HG02870 (cell line): ENCODE measurements at regions not wholly inside any gene's neighbourhood (a gene's known extent, or its start where the extent isn't known, plus 50 kb on each side); places are given as distances from the start of the nearest gene placed in this dataset.
A peak's percentile ranks its signal among the peaks of the same experiment; 100 is the strongest.

Source experiments
- ATAC-seq: cut with Tn5 transposase; IDR thresholded peaks from one replicate; pipeline ENCODE4 v1.9.1; 2021; ENCODE audit warnings: mild to moderate bottlenecking, moderate library complexity; ENCODE audit not compliant: unreplicated experiment

DNA sequence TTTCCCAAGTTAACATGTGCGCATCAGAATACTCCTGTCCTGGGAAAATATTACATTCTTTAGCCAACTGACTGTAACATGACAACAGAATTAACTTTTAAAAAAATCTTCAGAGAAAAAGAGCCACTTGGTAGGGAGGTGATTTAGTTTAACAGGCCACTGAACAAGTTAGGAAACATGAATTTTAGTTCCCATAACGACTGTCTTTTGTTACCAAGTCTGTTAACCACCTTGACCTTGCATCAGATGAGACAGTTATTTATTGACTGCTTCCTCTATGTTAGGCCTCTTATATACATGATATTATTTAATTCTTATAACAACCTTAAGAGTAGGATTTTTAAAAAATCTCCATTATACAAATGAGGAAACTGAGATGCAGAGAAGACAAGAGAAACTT is 268.6 kb downstream of the NDFIP2 start:
- no peak for ATAC-seq

DNA sequence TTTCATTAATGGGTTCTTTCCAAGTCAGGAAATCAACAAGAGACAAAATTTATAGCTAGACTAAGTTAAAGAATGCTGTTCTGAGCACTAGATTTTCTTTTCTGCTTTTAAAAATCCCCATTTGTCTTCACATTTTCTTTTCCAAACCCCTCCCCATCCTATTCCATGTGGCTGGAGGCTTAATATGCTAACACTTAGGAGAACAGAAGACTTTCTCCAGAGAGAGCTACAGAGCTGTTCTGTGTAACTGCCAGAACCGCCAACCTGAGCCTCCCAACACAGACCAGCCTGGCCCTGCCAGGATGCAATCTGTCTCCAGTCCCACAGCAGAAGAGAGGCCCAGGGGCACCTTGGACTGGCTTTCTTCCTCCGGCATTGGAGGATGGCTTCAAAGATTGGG is 264.1 kb downstream of the NDFIP2 start:
- no peak for ATAC-seq

DNA sequence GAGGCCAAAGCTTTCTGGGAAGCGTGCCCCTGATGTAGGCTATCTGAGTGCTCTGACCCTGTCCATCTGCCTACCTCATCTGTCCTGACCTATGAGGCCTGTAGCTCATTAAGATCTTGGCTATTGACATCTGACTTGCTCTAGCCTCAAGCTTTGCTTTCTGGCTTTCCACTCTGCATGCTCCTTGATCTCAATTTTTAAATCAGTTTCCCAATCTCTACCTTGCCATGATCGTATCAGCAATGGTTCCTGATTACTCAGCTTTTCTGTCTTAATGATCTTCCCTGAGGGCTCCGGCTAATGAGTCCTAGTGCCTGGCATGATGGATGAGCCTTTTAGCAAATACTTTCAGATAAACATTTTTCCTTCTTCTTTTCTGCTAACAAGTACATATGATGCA is 262.0 kb downstream of the NDFIP2 start:
- no peak for ATAC-seq

DNA sequence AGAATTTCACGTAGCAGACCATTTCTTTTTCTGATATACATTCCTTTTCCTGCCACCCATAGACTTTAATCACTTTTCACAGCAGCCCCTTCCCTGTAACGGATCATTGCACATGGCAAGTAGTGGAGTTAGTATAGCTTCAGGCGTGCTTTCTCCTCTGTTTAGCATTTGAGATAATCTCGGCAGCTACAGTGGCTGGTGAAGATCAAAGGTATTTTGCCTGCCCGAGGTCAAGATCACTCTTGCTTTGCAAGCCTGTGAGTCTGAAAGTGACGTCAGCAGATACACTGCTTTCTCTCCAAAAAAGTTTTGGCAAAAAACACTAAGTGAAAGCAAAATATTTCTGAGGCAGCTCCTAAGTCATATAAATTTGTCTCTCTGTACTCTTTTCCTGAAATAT is 260.0 kb downstream of the NDFIP2 start:
- ATAC-seq, result no peak

DNA sequence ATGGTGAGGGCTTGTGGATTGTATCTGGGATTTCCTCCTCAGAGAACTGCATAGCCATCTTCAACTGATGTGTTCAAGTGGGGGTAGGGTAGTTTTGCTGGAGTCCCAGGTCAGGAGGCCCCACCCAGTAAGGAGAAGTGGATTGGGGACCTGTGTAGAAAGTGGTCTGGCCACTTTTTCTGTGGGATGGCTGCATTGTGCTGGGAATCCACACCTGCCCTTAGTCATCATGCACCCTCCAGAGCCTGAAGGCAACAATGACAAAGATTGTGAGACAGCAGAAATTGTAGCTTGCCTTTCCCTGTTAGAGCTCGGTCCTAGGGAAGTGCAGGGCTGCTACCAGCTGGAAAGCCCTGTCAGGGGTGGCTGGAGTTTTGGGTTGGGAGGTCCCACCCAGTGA is 255.4 kb downstream of the NDFIP2 start:
- no peak for ATAC-seq

DNA sequence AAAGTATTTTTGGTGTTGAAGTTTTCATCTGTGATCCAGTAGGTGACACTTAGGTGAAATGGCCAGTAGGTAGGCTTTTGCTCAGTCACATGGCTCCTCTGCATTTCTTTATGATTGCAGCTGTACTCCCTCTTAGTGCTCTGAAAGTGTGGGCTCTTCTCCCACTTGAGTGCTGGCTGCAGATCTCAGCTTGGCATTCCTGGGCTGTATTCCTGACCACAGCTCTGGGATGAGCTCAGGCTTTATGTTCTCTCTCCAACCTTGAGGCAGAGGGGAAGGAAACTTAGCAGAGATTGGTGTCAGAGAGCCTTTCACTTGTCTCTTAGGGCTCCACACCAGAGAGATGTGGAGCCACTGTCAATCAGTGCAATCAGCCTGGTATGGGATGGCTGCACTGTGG is 254.3 kb downstream of the NDFIP2 start:
- ATAC-seq, result no peak

DNA sequence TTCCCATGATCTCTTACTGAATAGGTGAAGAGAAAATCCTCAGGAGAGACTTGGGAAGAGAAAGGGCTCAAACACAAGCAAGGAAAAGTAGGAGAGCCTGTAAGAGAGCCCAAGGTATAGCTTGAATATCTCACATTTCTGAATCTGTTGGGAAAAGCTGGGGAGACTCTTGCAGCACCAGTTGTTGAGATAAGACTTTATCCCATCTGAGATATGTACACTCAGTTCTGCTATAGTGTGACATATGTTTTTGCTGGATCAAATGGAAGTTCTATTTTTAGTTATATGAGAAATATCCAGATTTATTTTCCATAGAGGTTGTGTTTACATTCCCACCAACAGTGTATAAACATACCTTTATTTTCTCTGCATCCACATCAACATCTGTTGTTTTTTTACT is 246.1 kb downstream of the NDFIP2 start:
- no peak for ATAC-seq

DNA sequence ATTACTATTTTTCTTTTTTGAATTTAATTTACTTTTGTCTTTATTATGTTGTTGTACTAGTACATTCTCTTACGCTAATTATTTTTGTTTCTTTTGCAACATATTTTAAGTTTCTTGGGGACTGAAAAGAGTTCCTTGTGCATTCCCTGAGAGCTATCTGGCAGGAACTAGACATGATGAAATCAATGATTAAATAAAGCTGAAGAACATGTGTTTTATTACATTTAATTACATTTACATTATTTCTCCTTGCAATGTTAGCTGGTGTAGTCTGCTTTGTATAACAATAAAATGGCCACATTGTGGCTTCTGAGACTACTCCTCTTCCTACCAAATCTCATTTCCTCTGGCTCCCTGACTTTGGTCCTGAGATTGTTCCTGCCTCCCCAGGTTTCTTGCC is 244.9 kb downstream of the NDFIP2 start:
- no peak for ATAC-seq

DNA sequence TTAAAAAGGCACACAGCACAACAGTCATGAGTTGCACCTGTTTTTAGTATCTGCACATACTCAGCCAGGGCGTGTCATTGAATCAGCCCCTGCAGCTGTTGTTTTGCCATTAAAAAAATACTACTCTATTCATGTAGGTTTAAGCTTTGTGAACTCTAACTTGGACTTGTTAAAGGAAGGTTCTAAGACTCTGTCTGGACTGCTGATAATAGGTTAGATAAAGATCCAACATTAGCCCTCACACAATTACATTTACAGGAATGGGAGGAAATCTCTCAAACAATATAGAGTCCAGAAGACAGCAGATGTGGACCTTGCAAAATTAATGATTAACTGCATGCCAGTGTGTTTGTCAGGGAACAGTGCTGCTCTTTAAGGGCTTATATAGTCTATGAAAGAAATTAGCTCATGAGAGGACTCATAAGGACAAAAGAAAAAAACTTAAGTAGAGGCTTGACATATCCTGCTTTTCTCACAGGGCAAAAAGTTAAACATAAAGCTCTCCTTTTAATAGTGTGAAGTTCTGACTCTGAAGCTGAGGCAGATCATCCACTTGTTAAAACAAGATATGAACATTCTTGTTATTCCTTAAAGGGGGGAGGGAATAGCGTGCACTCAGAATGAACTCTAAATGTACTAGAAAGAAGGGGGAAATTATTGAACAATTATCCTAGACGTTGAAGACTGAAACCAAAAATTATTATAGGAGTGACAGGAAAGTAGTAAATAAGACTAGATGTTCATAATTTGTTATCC is 243.6 kb downstream of the NDFIP2 start:
- ATAC-seq, result no peak

DNA sequence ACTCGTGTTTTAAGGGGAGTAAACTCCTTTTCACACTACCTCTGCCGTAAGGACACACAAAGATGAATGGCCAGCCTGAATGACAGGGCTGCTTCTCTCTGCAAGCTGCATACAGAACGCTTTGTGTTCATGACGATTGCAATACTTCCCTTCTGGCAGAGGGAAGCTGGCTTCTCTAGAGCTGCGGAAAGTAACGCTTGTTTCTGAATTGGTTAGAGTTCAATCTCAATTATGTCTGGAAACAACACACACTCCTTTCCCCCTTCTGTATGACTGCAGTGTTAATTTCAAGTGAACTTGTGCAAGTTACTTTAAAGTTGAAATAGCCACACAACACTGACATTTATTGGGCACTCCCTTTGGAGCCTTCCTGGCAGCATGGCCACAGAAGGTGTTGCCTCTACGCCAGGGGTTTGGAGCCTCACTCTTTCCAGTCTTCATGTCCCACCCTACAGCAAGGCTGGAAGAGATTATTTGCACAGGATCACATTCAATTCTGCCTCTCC is 242.6 kb downstream of the NDFIP2 start:
- no peak for ATAC-seq

DNA sequence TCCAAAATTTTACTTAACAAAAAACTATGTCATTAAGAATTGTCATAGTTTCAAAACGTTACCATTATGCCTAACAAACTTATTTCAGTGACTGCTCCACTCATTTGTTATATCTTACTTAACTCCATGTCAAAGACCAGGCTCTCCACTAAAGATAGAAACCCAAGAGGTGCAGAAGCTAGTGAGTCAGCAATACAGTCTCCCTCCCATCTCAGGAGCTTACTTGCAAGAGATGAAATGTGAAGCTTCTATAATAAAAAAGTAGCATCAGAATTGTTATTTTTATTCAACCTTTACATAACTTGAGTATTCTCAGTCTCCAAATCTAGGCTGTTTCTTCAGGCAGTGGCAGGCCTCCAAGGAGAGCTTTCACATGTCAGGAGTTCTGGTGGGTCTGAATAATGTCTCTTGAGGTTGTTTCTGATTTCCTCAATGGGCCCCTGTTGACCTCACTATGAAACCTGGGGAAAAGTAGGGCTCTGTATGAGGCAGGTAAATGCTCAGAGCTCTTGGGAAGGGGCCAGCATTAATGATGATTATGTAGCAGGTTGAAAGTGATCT is 242.0 kb downstream of the NDFIP2 start:
- ATAC-seq, result no peak

DNA sequence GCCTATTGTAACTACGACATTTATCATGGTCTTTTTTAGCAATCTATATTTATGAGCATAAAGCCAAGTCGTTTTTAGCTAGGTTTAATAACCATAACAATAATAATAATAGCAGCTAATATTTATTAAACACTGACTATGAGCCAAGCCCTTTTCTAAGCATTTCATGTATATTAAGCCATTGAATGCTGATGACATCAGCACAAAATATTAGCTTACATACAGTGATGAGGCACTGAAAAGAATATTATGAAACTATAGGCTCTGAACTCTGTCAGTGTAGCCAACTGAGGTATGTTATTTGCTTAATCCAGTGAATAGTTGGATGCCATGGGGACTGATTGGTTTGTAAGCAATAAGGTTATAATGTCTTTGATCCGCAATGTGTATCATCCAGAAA is 235.2 kb downstream of the NDFIP2 start:
- ATAC-seq, result no peak

DNA sequence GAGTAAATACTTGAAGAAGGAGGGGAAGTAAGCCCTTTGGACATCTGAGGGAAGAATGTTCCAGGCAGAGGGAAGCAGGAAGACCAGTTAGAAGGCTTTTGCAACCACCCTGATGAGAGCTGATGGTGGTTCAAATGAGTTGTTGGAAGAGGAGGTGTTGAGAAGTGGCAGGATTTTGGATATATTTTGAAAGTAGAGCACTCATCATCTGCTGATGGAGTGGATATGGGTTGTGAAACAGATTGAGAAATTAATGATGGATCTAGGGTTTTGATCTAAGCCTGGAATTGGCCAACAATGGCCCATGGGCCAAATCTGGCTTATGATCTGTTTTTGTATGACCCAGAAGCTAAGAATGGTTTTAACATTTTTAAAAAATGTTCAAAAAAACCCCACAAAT is 230.7 kb downstream of the NDFIP2 start:
- ATAC-seq, result no peak

DNA sequence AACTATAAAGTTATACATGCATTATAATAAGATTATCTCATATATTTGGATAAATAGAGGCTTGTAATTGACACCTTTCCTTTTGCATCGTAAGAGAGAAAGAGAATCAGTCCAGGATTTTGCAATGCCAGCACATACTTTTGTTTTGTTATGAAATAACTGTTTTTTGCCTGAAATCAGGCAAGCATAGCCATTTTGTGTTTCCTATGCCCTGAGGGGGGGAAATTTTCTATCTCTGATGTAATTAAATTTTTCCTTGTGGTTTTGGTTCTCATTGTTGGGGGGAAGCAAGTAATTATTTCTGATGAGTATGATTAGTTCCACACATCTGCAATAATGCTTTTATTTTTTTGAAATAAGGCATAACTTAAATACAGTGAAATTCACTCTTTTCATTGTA is 229.4 kb downstream of the NDFIP2 start:
- ATAC-seq, result no peak

DNA sequence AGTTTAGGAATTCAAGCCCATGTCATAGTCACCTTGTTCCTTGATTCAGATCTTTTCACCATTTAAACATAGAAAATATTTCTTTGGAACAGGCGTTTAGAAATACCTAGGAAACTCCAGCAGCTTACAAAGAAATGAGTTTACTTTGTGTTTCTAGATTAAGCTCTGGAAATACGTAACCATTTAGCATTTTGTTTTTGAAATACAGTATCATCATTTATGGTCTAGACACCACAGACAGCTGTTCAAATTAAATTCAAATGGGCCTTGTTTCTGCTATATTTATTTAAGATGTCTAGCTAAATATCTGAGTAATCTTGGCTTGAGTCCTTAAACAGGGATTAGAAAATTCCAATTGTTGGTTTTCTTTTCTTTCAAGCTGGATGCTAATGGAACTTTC is 228.5 kb downstream of the NDFIP2 start:
- ATAC-seq, result no peak

DNA sequence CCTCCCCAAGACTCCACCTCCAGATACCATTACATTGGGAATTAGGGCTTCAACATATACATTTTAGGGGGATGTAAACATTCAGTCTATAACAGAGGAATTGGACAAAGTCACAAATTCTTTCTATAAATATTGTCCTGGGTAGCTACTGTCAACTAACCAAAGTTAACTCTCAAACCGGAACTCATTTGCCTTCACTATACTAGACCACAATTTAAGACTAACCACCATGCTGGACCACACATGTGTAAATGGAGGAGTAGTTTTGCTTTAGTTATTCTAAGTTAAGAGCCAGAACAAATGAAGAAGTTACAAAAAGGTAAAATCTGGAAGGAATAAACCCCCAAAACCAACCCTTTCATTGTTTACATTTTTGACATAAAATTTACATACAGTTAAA is 222.8 kb downstream of the NDFIP2 start:
- peak; percentile 92 for ATAC-seq

DNA sequence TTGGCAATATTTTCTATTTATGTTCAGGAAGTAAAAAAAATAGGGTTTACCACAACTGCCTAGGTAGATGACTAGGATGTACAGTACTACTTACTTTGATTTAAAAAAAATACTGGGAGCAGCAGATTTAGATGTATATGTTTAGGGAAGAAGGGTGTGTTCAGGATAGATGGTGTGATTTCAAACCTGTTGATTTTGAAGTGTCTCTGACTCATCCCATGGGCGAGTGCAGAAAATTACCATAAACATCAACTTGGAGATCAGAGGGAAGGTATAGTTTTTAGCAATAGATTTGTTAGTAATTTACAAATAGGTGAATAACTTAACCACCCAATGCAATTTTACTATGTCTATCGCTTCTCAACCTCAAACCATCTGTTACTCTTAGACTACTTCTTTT is 214.8 kb downstream of the NDFIP2 start:
- ATAC-seq, result no peak

DNA sequence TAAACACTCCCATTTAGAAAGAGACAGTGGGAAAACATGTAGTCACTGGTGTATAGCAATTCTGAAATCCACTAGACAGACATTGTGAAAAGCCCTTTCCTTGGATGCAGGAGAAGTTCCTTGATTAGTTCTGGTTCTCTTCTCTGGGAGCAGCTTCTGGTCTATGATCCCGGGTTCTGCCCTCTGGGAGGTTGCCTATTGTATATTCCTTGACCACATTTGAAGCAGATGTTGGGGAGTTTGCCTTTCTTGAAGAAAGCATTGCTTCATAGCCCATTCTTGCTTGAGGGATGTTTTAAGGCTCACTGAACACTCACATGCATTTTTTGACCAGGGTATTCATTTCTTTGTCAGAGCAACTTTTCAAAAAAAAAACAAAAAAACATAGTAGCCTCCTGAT is 211.9 kb downstream of the NDFIP2 start:
- no peak for ATAC-seq

DNA sequence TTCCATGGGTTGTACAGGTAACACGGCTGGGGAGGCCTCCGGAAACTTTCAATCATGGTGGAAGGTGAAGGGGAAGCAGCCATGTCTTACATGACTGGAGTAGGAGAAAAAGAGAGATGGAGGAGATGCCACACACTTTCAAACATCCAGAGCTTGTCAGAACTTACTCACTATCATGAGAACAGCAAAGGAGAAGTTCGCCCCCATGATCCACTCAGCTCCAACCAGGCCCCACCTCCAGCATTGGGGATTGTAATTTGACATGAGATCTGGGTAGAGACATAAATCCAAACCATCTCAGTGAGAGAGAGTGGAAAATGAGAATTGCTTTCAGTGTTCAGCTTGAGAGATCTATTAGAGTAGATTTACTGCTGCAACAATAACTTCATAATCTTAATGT is 210.9 kb downstream of the NDFIP2 start:
- ATAC-seq, result no peak

DNA sequence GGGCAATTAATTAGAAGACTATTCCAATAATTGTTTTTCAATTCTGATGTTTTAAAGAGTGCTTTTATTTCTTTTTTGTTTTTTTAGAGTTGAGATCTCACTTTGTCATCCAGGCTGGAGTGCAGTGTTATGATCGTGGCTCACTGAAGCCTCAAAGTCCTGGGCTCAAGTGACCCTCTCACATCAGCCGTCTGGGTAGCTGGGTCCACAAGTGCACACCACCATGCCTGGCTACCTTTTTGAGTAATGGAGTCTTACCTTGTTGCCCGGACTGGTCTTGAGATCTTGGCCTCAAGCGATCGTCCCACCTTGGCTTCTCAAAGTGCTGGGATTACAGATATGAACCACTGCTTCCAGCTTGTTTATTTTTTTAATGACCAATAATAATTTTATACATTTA is 207.8 kb downstream of the NDFIP2 start:
- no peak for ATAC-seq

DNA sequence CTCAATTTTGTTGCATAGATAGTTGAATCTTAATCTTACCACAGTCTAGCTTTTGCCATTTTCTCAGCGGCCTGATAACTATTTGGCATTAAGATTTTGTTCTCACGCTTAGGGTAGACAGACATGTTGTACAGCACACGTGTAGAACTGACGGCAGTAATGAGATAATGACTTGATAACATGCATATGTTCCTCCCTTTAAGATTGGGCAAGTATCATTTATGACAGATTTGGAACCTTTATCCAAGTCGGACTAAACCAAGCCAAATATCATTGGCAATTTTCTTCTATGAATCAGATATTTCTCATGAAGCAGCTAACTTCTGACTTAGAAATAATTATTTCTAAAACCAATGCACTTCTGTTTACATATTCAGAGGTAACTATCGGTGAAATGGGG is 205.5 kb downstream of the NDFIP2 start:
- no peak for ATAC-seq

DNA sequence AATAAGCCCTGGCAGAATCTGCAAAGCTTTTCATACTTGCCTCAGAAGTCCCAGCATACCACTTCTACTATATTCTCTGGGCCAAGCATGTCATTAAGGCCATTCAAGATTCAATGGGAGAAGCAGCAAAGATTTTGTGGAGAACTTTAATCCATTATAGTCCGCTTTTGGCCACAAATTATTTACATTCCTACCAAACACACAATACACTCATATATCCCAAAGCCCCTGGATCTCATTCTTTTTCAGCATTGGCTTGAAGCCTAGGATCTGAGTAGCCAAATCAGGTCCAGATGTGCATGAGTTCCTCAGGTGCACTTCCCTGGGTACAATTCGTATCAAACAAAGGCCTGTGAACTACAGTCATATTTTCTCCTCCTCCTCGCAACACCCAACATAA is 203.4 kb downstream of the NDFIP2 start:
- ATAC-seq, result no peak

DNA sequence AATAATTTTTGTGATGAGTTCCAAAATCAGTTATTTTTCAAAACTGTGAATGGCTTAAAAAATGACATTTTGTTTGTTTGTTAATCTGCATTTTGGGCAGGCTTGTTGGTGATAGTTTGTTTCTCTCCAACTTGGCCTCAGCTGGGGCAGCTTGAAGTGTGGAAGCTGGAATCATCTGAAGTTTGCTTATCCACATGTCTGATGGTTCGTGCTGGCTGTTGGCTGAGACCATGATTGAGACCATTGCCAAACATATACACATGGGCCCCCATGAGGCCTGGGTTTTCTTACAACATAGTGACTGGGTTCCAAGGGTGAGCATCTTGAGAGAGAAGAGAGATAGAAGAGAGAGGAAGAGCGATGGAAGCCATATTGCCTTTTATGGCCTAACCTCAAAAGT is 201.2 kb downstream of the NDFIP2 start:
- no peak for ATAC-seq
